CD8-positive, alpha-beta memory T cell (primary cell): ENCODE measurements at regions not wholly inside any gene's neighbourhood (a gene's known extent, or its start where the extent isn't known, plus 50 kb on each side); places are given as distances from the start of the nearest gene placed in this dataset.

Experiments
- CTCF ChIA-PET: fragments of 350-600 bp; sonication (Branson Sonifier 250); formaldehyde crosslinking; loops from one replicate; lab custom pipeline; 2021; ENCODE audit warnings: antibody characterized with exemption; lab: Charles Lee
- POLR2A ChIA-PET: fragments of 350-600 bp; sonication (Branson Sonifier 250); formaldehyde crosslinking; loops from one replicate; lab custom pipeline; 2021; ENCODE audit warnings: antibody characterized with exemption; lab: Charles Lee
- DNase-seq, 5 donors: peaks; one replicate each; pipeline versions ENCODE4 v3.0.0 to v3.0.0-alpha.2; 2020 to 2022; ENCODE audit warnings: mixed read lengths in 1 of 5
- H3K27ac ChIP-seq: one replicate; pipeline ENCODE4 v1.7.0; 2013; ENCODE audit warnings: low read depth, mild to moderate bottlenecking, low read length, moderate library complexity
- H3K27me3 ChIP-seq: 2 replicates; pipeline ENCODE4 v1.7.0; 2013; ENCODE audit warnings: low read length, mild to moderate bottlenecking; ENCODE audit not compliant: insufficient read depth, poor library complexity, severe bottlenecking
- H3K36me3 ChIP-seq: 2 replicates; pipeline ENCODE4 v1.7.0; 2013; ENCODE audit warnings: mild to moderate bottlenecking, low read length, moderate library complexity; ENCODE audit not compliant: insufficient read depth
- H3K4me1 ChIP-seq: 2 replicates; pipeline ENCODE4 v1.7.0; 2013; ENCODE audit warnings: mild to moderate bottlenecking, low read length, moderate library complexity; ENCODE audit not compliant: insufficient read depth
- H3K4me3 ChIP-seq: 2 replicates; pipeline ENCODE4 v1.7.0; 2013; ENCODE audit warnings: mild to moderate bottlenecking, low read length
- H3K9me3 ChIP-seq: 2 replicates; pipeline ENCODE4 v1.7.0; 2013; ENCODE audit warnings: mild to moderate bottlenecking, low read length
- H3K27ac Mint-ChIP-seq, 8 donors: one replicate each; pipeline ENCODE4 v1.8.0; 2020 to 2021; ENCODE audit warnings: mixed read lengths in 8 of 8, mild to moderate bottlenecking in 6 of 8, inconsistent platforms in 3 of 8, moderate library complexity in 3 of 8
- H3K27me3 Mint-ChIP-seq, 2 donors: one replicate each; pipeline ENCODE4 v1.8.0; 2020 to 2021; ENCODE audit warnings: mixed read lengths in 2 of 2, mild to moderate bottlenecking in 1 of 2, moderate library complexity in 1 of 2
- H3K36me3 Mint-ChIP-seq, 3 donors: one replicate each; pipeline ENCODE4 v1.8.0; 2020 to 2021; ENCODE audit warnings: mixed read lengths in 3 of 3, inconsistent platforms in 1 of 3, mild to moderate bottlenecking in 1 of 3
- H3K4me1 Mint-ChIP-seq, 3 donors: one replicate each; pipeline ENCODE4 v1.8.0; 2020 to 2021; ENCODE audit warnings: mixed read lengths in 3 of 3, inconsistent platforms in 1 of 3, mild to moderate bottlenecking in 1 of 3
- H3K4me3 Mint-ChIP-seq, 7 donors: one replicate each; pipeline ENCODE4 v1.8.0; 2020 to 2021; ENCODE audit warnings: mixed read lengths in 7 of 7, mild to moderate bottlenecking in 6 of 7, moderate library complexity in 4 of 7, inconsistent platforms in 2 of 7
- H3K9me3 Mint-ChIP-seq, 5 donors: one replicate each; pipeline ENCODE4 v1.8.0; 2020 to 2022; ENCODE audit warnings: mixed read lengths in 5 of 5, mild to moderate bottlenecking in 3 of 5, moderate library complexity in 2 of 5, inconsistent platforms in 1 of 5

GRCh38 chr6:9514146-9514545, 900.7 kb downstream of the TFAP2A start:
- H3K27ac Mint-ChIP-seq: no peak overlapping the region
- peaks cover 0 to 5% (median 2%) of the 10 kb centered on the region in 5 donors for H3K9me3 Mint-ChIP-seq
- no peaks in the 10 kb centered on the region for H3K4me1 ChIP-seq
- no peak overlapping the region for H3K4me3 Mint-ChIP-seq
- CTCF ChIA-PET: no interaction called here
- H3K36me3 ChIP-seq: no peaks in the 10 kb centered on the region
- POLR2A ChIA-PET: no interaction called here
- DNase-seq: no peak
- no peaks in the 10 kb centered on the region for H3K27me3 ChIP-seq
- no peaks in the 10 kb centered on the region for H3K9me3 ChIP-seq
- no peak overlapping the region for H3K27ac ChIP-seq
- no peaks in the 10 kb centered on the region for H3K36me3 Mint-ChIP-seq
- no peaks in the 10 kb centered on the region for H3K4me1 Mint-ChIP-seq
- no peak overlapping the region for H3K4me3 ChIP-seq
- no peaks in the 10 kb centered on the region for H3K27me3 Mint-ChIP-seq

GRCh38 chr6:9511157-9511556, 903.7 kb downstream of the TFAP2A start:
- Mint-ChIP-seq H3K36me3 (no peaks in the 10 kb centered on the region), H3K4me1 (no peaks in the 10 kb centered on the region), H3K27ac (no peak overlapping the region), H3K9me3 (peaks cover 2 to 10% (median 3%) of the 10 kb centered on the region in 5 donors), H3K27me3 (no peaks in the 10 kb centered on the region), H3K4me3 (no peak overlapping the region)
- Histone ChIP-seq H3K4me1 (no peaks in the 10 kb centered on the region), H3K36me3 (no peaks in the 10 kb centered on the region), H3K9me3 (no peaks in the 10 kb centered on the region), H3K27me3 (no peaks in the 10 kb centered on the region), H3K4me3 (no peak overlapping the region), H3K27ac (no peak overlapping the region)
- no peak for DNase-seq
- POLR2A ChIA-PET: no interaction called here
- CTCF ChIA-PET: no interaction called here

GRCh38 chr6:9507136-9507895, 907.6 kb downstream of the TFAP2A start:
- Mint-ChIP-seq H3K4me1 (no peaks in the 10 kb centered on the region), H3K36me3 (no peaks in the 10 kb centered on the region), H3K4me3 (no peak overlapping the region), H3K27ac (no peak overlapping the region), H3K9me3 (peaks cover 2 to 25% (median 4%) of the 10 kb centered on the region in 5 donors), H3K27me3 (no peaks in the 10 kb centered on the region)
- CTCF ChIA-PET: no interaction called here
- DNase-seq: no peak
- H3K9me3 ChIP-seq: no peaks in the 10 kb centered on the region
- no peaks in the 10 kb centered on the region for H3K36me3 ChIP-seq
- no peak overlapping the region for H3K4me3 ChIP-seq
- no peaks in the 10 kb centered on the region for H3K27me3 ChIP-seq
- no peaks in the 10 kb centered on the region for H3K4me1 ChIP-seq
- POLR2A ChIA-PET: no interaction called here
- H3K27ac ChIP-seq: no peak overlapping the region

GRCh38 chr6:9504191-9504590, 910.7 kb downstream of the TFAP2A start:
- no peak overlapping the region for H3K4me3 Mint-ChIP-seq
- H3K36me3 Mint-ChIP-seq: no peaks in the 10 kb centered on the region
- ChIA-PET POLR2A (no interaction called here), CTCF (no interaction called here)
- H3K4me1 Mint-ChIP-seq: no peaks in the 10 kb centered on the region
- Histone ChIP-seq H3K9me3 (no peaks in the 10 kb centered on the region), H3K4me3 (no peak overlapping the region), H3K4me1 (no peaks in the 10 kb centered on the region), H3K36me3 (no peaks in the 10 kb centered on the region), H3K27me3 (no peaks in the 10 kb centered on the region), H3K27ac (no peak overlapping the region)
- H3K27me3 Mint-ChIP-seq: no peaks in the 10 kb centered on the region
- no peak for DNase-seq
- H3K27ac Mint-ChIP-seq: no peak overlapping the region
- peaks cover 0 to 28% (median 2%) of the 10 kb centered on the region in 5 donors for H3K9me3 Mint-ChIP-seq

GRCh38 chr6:9503111-9503761, 911.6 kb downstream of the TFAP2A start:
- H3K27me3 Mint-ChIP-seq: no peaks in the 10 kb centered on the region
- H3K27ac Mint-ChIP-seq: no peak overlapping the region
- H3K4me3 Mint-ChIP-seq: no peak overlapping the region
- no peak overlapping the region for H3K4me3 ChIP-seq
- peaks cover 0 to 29% (median 5%) of the 10 kb centered on the region in 5 donors for H3K9me3 Mint-ChIP-seq
- CTCF ChIA-PET: no interaction called here
- no peaks in the 10 kb centered on the region for H3K9me3 ChIP-seq
- no peaks in the 10 kb centered on the region for H3K36me3 Mint-ChIP-seq
- H3K27ac ChIP-seq: no peak overlapping the region
- H3K4me1 Mint-ChIP-seq: no peaks in the 10 kb centered on the region
- H3K27me3 ChIP-seq: no peaks in the 10 kb centered on the region
- POLR2A ChIA-PET: no interaction called here
- no peak for DNase-seq
- H3K4me1 ChIP-seq: no peaks in the 10 kb centered on the region
- no peaks in the 10 kb centered on the region for H3K36me3 ChIP-seq

GRCh38 chr6:9499709-9500108, 915.2 kb downstream of the TFAP2A start:
- H3K9me3 ChIP-seq: no peaks in the 10 kb centered on the region
- no peak overlapping the region for H3K27ac Mint-ChIP-seq
- no peaks in the 10 kb centered on the region for H3K4me1 ChIP-seq
- H3K36me3 ChIP-seq: no peaks in the 10 kb centered on the region
- ChIA-PET CTCF (no interaction called here), POLR2A (no interaction called here)
- no peak overlapping the region for H3K4me3 ChIP-seq
- peaks cover 0 to 24% (median 5%) of the 10 kb centered on the region in 5 donors for H3K9me3 Mint-ChIP-seq
- no peaks in the 10 kb centered on the region for H3K27me3 Mint-ChIP-seq
- no peak overlapping the region for H3K4me3 Mint-ChIP-seq
- no peaks in the 10 kb centered on the region for H3K36me3 Mint-ChIP-seq
- H3K27ac ChIP-seq: no peak overlapping the region
- DNase-seq: no peak
- no peaks in the 10 kb centered on the region for H3K4me1 Mint-ChIP-seq
- H3K27me3 ChIP-seq: no peaks in the 10 kb centered on the region

GRCh38 chr6:9496837-9497236, 918.0 kb downstream of the TFAP2A start:
- Mint-ChIP-seq H3K27ac (no peak overlapping the region), H3K27me3 (no peaks in the 10 kb centered on the region), H3K4me3 (no peak overlapping the region), H3K9me3 (peaks cover 0 to 18% (median 8%) of the 10 kb centered on the region in 5 donors), H3K4me1 (no peaks in the 10 kb centered on the region), H3K36me3 (no peaks in the 10 kb centered on the region)
- CTCF ChIA-PET: no interaction called here
- Histone ChIP-seq H3K27me3 (no peaks in the 10 kb centered on the region), H3K4me1 (no peaks in the 10 kb centered on the region), H3K4me3 (no peak overlapping the region), H3K36me3 (no peaks in the 10 kb centered on the region), H3K27ac (no peak overlapping the region), H3K9me3 (no peaks in the 10 kb centered on the region)
- no peak for DNase-seq
- POLR2A ChIA-PET: no interaction called here

GRCh38 chr6:9494864-9495263, 920.0 kb downstream of the TFAP2A start:
- Mint-ChIP-seq H3K4me3 (no peak overlapping the region), H3K27me3 (no peaks in the 10 kb centered on the region), H3K36me3 (no peaks in the 10 kb centered on the region), H3K4me1 (no peaks in the 10 kb centered on the region), H3K27ac (no peak overlapping the region), H3K9me3 (peaks cover 0 to 16% (median 8%) of the 10 kb centered on the region in 5 donors)
- H3K27me3 ChIP-seq: no peaks in the 10 kb centered on the region
- no peak overlapping the region for H3K27ac ChIP-seq
- ChIA-PET POLR2A (no interaction called here), CTCF (no interaction called here)
- H3K4me3 ChIP-seq: no peak overlapping the region
- H3K9me3 ChIP-seq: no peaks in the 10 kb centered on the region
- H3K36me3 ChIP-seq: no peaks in the 10 kb centered on the region
- H3K4me1 ChIP-seq: no peaks in the 10 kb centered on the region
- DNase-seq: no peak
